8988T (cell line): ENCODE measurements at regions not wholly inside any gene's neighbourhood (a gene's known extent, or its start where the extent isn't known, plus 50 kb on each side); places are given as distances from the start of the nearest gene placed in this dataset.

Source experiments
- DNase-seq: peaks from one replicate; pipeline ENCODE4 v3.0.0; 2011

GRCh38 chr5:68455216-68455615 is 239.7 kb downstream of the PIK3R1 start:
- DNase-seq, result no peak

- DNase-seq, result no peak
Measured at GRCh38 chr5:68456756-68457217, 241.2 kb downstream of the PIK3R1 start.

GRCh38 chr5:68457285-68457684 is 241.7 kb downstream of the PIK3R1 start:
- no peak for DNase-seq

GRCh38 chr5:68458416-68459021 is 243.0 kb downstream of the PIK3R1 start:
- DNase-seq, result no peak

GRCh38 chr5:68459093-68459809 is 243.7 kb downstream of the PIK3R1 start:
- no peak for DNase-seq

- no peak for DNase-seq
Measured at GRCh38 chr5:68459810-68460139, 244.2 kb downstream of the PIK3R1 start.

GRCh38 chr5:68460147-68460798 is 244.7 kb downstream of the PIK3R1 start:
- no peak for DNase-seq

GRCh38 chr5:68463606-68464005 is 248.1 kb downstream of the PIK3R1 start:
- DNase-seq, result no peak

- DNase-seq, result no peak
Measured at GRCh38 chr5:68464424-68464823, 248.9 kb downstream of the PIK3R1 start.

- no peak for DNase-seq
Measured at GRCh38 chr5:68465133-68465532, 249.6 kb downstream of the PIK3R1 start.

GRCh38 chr5:68465934-68466551 is 250.5 kb downstream of the PIK3R1 start:
- no peak for DNase-seq

GRCh38 chr5:68467208-68467607 is 251.7 kb downstream of the PIK3R1 start:
- no peak for DNase-seq

- no peak for DNase-seq
Measured at GRCh38 chr5:68467794-68468193, 252.2 kb downstream of the PIK3R1 start.

- DNase-seq, result no peak
Measured at GRCh38 chr5:68468322-68468721, 252.8 kb downstream of the PIK3R1 start.

- no peak for DNase-seq
Measured at GRCh38 chr5:68475476-68475983, 260.0 kb downstream of the PIK3R1 start.

- no peak for DNase-seq
Measured at GRCh38 chr5:68476854-68477253, 261.3 kb downstream of the PIK3R1 start.

- no peak for DNase-seq
Measured at GRCh38 chr5:68478301-68479095, 262.9 kb downstream of the PIK3R1 start.

GRCh38 chr5:68479524-68479923 is 264.0 kb downstream of the PIK3R1 start:
- DNase-seq, result no peak

- no peak for DNase-seq
Measured at GRCh38 chr5:68480335-68480940, 264.9 kb downstream of the PIK3R1 start.

GRCh38 chr5:68482199-68482598 is 266.6 kb downstream of the PIK3R1 start:
- no peak for DNase-seq

GRCh38 chr5:68484307-68485068 is 268.9 kb downstream of the PIK3R1 start:
- no peak for DNase-seq

GRCh38 chr5:68489556-68489955 is 274.0 kb downstream of the PIK3R1 start:
- DNase-seq, result no peak
